Mesendoderm (in vitro differentiated cells): ENCODE measurements at regions not wholly inside any gene's neighbourhood (a gene's known extent, or its start where the extent isn't known, plus 50 kb on each side); places are given as distances from the start of the nearest gene placed in this dataset.

Experiments used
- DNase-seq: peaks from one replicate; pipeline ENCODE4 v3.0.0; 2013
- H2AK5ac ChIP-seq: 2 replicates; pipeline ENCODE4 v1.6.1; 2013; ENCODE audit warnings: low read length, inconsistent platforms
- H2BK120ac ChIP-seq: 2 replicates; pipeline ENCODE4 v1.6.1; 2013; ENCODE audit warnings: low read depth, mild to moderate bottlenecking, low read length, moderate library complexity, mixed read lengths
- H2BK15ac ChIP-seq: replicated peaks from 2 replicates; pipeline ENCODE4 v1.6.1; 2013; ENCODE audit warnings: low read depth, mild to moderate bottlenecking, moderate library complexity
- H2BK5ac ChIP-seq: 2 replicates; pipeline ENCODE4 v1.6.1; 2013; ENCODE audit warnings: low read length, inconsistent platforms
- H3K18ac ChIP-seq: 2 replicates; pipeline ENCODE4 v1.6.1; 2013; ENCODE audit warnings: mild to moderate bottlenecking, low read length, mixed read lengths
- H3K23ac ChIP-seq: one replicate; pipeline ENCODE4 v1.6.1; 2013; ENCODE audit warnings: low read length
- H3K27ac ChIP-seq: 2 replicates; pipeline ENCODE4 v1.5.1; 2013; ENCODE audit warnings: low read depth, mild to moderate bottlenecking, inconsistent platforms, low read length, moderate library complexity
- H3K27me3 ChIP-seq: 2 replicates; pipeline ENCODE4 v1.6.1; 2013; ENCODE audit warnings: low read length, control low read depth, mild to moderate bottlenecking, inconsistent platforms; ENCODE audit not compliant: insufficient read depth, poor library complexity
- H3K36me3 ChIP-seq: 2 replicates; pipeline ENCODE4 v1.6.1; 2013; ENCODE audit warnings: low read length, inconsistent platforms; ENCODE audit not compliant: control insufficient read depth, insufficient read depth
- H3K4ac ChIP-seq: one replicate; pipeline ENCODE4 v1.6.1; 2013; ENCODE audit warnings: low read depth, mild to moderate bottlenecking, low read length, moderate library complexity
- H3K4me1 ChIP-seq: 2 replicates; pipeline ENCODE4 v1.6.1; 2013; ENCODE audit warnings: low read depth, low read length, inconsistent platforms; ENCODE audit not compliant: control insufficient read depth
- H3K4me2 ChIP-seq: 2 replicates; pipeline ENCODE4 v1.6.1; 2013; ENCODE audit warnings: low read length
- H3K4me3 ChIP-seq: 2 replicates; pipeline ENCODE4 v1.5.1; 2013; ENCODE audit warnings: mild to moderate bottlenecking, low read length
- H3K56ac ChIP-seq: one replicate; pipeline ENCODE4 v1.6.1; 2013; ENCODE audit warnings: low read length
- H3K79me1 ChIP-seq: 2 replicates; pipeline ENCODE4 v1.6.1; 2013; ENCODE audit warnings: low read length, inconsistent platforms
- H3K79me2 ChIP-seq: 2 replicates; pipeline ENCODE4 v1.6.1; 2013; ENCODE audit warnings: mild to moderate bottlenecking, low read length; ENCODE audit not compliant: control insufficient read depth, insufficient read depth
- H3K9ac ChIP-seq: 2 replicates; pipeline ENCODE4 v1.6.1; 2013; ENCODE audit warnings: low read length, inconsistent platforms
- H4K5ac ChIP-seq: one replicate; pipeline ENCODE4 v1.6.1; 2013; ENCODE audit warnings: low read length
- H4K8ac ChIP-seq: one replicate; pipeline ENCODE4 v1.6.1; 2013; ENCODE audit warnings: low read depth, mild to moderate bottlenecking, control low read depth, low read length, moderate library complexity
- WGBS: extraction: QIAGEN DNeasy Blood & Tissue Kit; methylation state at CpG from one replicate; pipeline ENCODE4 v1.1.7; 2013; ENCODE audit warnings: low lambda C conversion rate, missing lambda C conversion rate; ENCODE audit not compliant: insufficient coverage; ENCODE audit errors: extremely low coverage; 5-methylcytosine and 5-hydroxymethylcytosine counted together

- Histone ChIP-seq H3K36me3 (no peaks in the 10 kb centered on the region), H3K4me2 (no peak overlapping the region), H3K27ac (no peak overlapping the region), H3K23ac (no peak overlapping the region), H3K9ac (no peak overlapping the region), H3K79me1 (no peaks in the 10 kb centered on the region), H3K27me3 (no peaks in the 10 kb centered on the region), H2AK5ac (no peak overlapping the region), H3K4ac (no peak overlapping the region), H2BK120ac (no peak overlapping the region), H4K8ac (no peak overlapping the region), H3K4me3 (no peak overlapping the region), H3K4me1 (no peaks in the 10 kb centered on the region), H4K5ac (no peak overlapping the region), H3K18ac (no peak overlapping the region), H2BK15ac (no peak overlapping the region), H3K79me2 (no peaks in the 10 kb centered on the region), H3K56ac (no peak overlapping the region), H2BK5ac (no peak overlapping the region)
- no CpG with 5 or more reads among the region's 5 CpGs for WGBS
- DNase-seq, result no peak
These were observed 209.5 kb downstream of the FOXD2 start for GRCh38 chr1:47647327-47647845.

- Histone ChIP-seq H3K23ac (no peak overlapping the region), H3K4me1 (no peaks in the 10 kb centered on the region), H3K79me2 (no peaks in the 10 kb centered on the region), H3K56ac (no peak overlapping the region), H3K27ac (no peak overlapping the region), H3K18ac (no peak overlapping the region), H3K27me3 (no peaks in the 10 kb centered on the region), H3K4me2 (no peak overlapping the region), H2BK15ac (no peak overlapping the region), H2BK120ac (no peak overlapping the region), H2AK5ac (no peak overlapping the region), H3K4ac (no peak overlapping the region), H3K79me1 (no peaks in the 10 kb centered on the region), H4K5ac (no peak overlapping the region), H3K36me3 (no peaks in the 10 kb centered on the region), H3K9ac (no peak overlapping the region), H2BK5ac (no peak overlapping the region), H4K8ac (no peak overlapping the region), H3K4me3 (no peak overlapping the region)
- DNase-seq, result peak; percentile 22
- WGBS, result no CpG with 5 or more reads among the region's 7 CpGs
These were observed 212.4 kb downstream of the FOXD2 start for GRCh38 chr1:47650205-47650604.

- H3K4me2 ChIP-seq, result no peak overlapping the region
- no peak overlapping the region for H3K56ac ChIP-seq
- H3K4me1 ChIP-seq, result no peaks in the 10 kb centered on the region
- no peak overlapping the region for H4K5ac ChIP-seq
- no peak overlapping the region for H4K8ac ChIP-seq
- no peaks in the 10 kb centered on the region for H3K79me1 ChIP-seq
- no peak overlapping the region for H3K4ac ChIP-seq
- H2BK5ac ChIP-seq, result no peak overlapping the region
- DNase-seq, result no peak
- no CpG with 5 or more reads among the region's 1 CpG for WGBS
- no peaks in the 10 kb centered on the region for H3K79me2 ChIP-seq
- no peaks in the 10 kb centered on the region for H3K36me3 ChIP-seq
- H2BK15ac ChIP-seq, result no peak overlapping the region
- no peak overlapping the region for H3K18ac ChIP-seq
- H3K27ac ChIP-seq, result no peak overlapping the region
- H3K23ac ChIP-seq, result no peak overlapping the region
- H3K27me3 ChIP-seq, result no peaks in the 10 kb centered on the region
- H3K9ac ChIP-seq, result no peak overlapping the region
- H2AK5ac ChIP-seq, result no peak overlapping the region
- H3K4me3 ChIP-seq, result no peak overlapping the region
- no peak overlapping the region for H2BK120ac ChIP-seq
These were observed 212.8 kb downstream of the FOXD2 start for GRCh38 chr1:47650611-47651010.

- H2BK5ac ChIP-seq, result no peak overlapping the region
- H4K5ac ChIP-seq, result no peak overlapping the region
- no peak overlapping the region for H3K18ac ChIP-seq
- no peak overlapping the region for H2BK15ac ChIP-seq
- H3K23ac ChIP-seq, result no peak overlapping the region
- H2AK5ac ChIP-seq, result no peak overlapping the region
- WGBS, result no CpG with 5 or more reads among the region's 9 CpGs
- H3K56ac ChIP-seq, result no peak overlapping the region
- no peaks in the 10 kb centered on the region for H3K79me1 ChIP-seq
- H3K4me1 ChIP-seq, result no peaks in the 10 kb centered on the region
- H2BK120ac ChIP-seq, result no peak overlapping the region
- no peak overlapping the region for H3K9ac ChIP-seq
- H3K27me3 ChIP-seq, result no peaks in the 10 kb centered on the region
- H3K4me2 ChIP-seq, result no peak overlapping the region
- H3K79me2 ChIP-seq, result no peaks in the 10 kb centered on the region
- no peaks in the 10 kb centered on the region for H3K36me3 ChIP-seq
- no peak overlapping the region for H3K4me3 ChIP-seq
- H4K8ac ChIP-seq, result no peak overlapping the region
- no peak for DNase-seq
- H3K4ac ChIP-seq, result no peak overlapping the region
- H3K27ac ChIP-seq, result no peak overlapping the region
These were observed 213.7 kb downstream of the FOXD2 start for GRCh38 chr1:47651311-47652089.

DNA sequence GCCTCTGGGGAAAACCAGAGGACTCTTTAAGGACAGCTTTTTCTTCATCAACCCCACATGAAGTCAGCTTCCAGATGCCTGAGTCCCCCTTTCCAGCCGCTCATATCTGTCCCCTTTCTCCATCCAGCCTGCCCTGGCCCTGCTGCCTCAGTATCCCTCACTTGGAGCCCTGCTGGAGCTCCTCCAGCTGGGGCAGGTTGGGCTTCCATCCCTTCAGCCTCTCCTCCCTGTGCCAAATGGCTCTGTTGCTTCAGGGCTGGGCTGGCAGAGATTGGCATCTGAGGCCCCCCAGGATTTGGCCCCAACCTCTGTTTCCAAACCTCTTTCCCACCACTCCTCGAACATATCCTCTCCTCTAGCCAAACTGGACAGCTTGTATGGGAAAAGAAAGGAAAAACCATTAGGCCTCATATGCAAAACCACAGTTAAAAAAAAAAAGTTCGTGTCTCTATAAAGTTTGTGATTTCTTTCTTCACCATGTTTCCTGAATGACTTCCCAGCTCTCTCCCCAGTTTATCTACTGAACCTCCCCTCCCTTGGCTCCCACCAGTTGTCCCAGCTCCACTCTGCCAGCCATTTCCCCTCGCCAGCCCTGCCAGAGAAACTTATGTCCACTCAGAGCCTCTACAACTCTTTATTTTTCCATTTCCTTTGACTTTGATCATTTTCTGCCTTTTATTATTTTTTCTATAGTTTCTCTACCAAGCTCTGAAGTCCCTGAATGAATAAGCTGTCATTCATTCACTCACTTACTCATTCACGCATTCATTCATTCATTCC lies 217.9 kb downstream of the FOXD2 start:
- Histone ChIP-seq H4K5ac (no peak overlapping the region), H3K4me1 (no peaks in the 10 kb centered on the region), H3K36me3 (no peaks in the 10 kb centered on the region), H3K27ac (no peak overlapping the region), H2AK5ac (no peak overlapping the region), H4K8ac (no peak overlapping the region), H2BK120ac (no peak overlapping the region), H2BK5ac (no peak overlapping the region), H3K18ac (no peak overlapping the region), H3K56ac (no peak overlapping the region), H3K79me1 (no peaks in the 10 kb centered on the region), H3K4ac (no peak overlapping the region), H2BK15ac (no peak overlapping the region), H3K9ac (no peak overlapping the region), H3K4me2 (no peak overlapping the region), H3K23ac (no peak overlapping the region), H3K4me3 (no peak overlapping the region), H3K79me2 (no peaks in the 10 kb centered on the region), H3K27me3 (no peaks in the 10 kb centered on the region)
- no CpG with 5 or more reads among the region's 5 CpGs for WGBS
- DNase-seq, result no peak
